ENCODE measurements at regions not wholly inside any gene's neighbourhood (a gene's known extent, or its start where the extent isn't known, plus 50 kb on each side); places are given as distances from the start of the nearest gene placed in this dataset.

DNA sequence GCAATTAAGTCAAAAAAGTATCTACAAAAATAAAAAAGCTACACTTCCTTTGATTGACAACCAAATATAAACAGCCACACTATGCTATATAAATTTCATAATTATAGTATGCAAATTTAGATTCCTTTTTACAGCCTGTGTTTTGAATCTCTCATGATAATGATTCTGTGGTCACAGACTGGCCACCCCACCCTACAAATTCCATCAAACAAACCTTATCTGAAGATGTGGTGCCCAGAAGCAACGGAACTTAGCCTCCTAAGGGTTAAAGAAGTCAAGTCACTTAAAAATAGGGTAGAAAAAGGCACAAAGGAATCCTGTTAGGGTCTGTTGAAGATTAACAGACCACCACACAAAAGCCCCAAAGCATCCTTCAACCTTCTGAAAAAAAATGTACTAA, 351.8 kb downstream of the INHBA start:
- DNase-seq (ENCODE audit: low read depth) = no peak

DNA sequence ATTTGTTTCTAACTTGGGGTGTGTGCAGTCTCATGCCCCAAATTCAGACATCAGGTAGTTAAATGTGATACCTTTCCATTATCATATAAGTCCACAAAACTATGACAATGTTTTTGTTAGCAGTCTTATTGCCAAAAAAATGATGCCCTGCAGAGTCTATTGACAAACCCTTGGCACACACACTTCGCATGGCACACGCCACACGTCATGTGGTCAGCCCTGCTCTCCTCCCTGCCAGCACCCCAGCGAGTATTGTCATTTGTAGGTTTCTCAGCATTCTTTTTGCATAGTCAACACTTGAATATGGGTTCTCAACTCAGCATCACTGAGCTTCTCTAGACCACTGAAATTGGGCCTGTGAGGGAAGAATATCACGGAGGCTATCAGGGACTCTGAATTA, 356.0 kb downstream of the INHBA start:
- DNase-seq (ENCODE audit: low read depth) = no peak

DNA sequence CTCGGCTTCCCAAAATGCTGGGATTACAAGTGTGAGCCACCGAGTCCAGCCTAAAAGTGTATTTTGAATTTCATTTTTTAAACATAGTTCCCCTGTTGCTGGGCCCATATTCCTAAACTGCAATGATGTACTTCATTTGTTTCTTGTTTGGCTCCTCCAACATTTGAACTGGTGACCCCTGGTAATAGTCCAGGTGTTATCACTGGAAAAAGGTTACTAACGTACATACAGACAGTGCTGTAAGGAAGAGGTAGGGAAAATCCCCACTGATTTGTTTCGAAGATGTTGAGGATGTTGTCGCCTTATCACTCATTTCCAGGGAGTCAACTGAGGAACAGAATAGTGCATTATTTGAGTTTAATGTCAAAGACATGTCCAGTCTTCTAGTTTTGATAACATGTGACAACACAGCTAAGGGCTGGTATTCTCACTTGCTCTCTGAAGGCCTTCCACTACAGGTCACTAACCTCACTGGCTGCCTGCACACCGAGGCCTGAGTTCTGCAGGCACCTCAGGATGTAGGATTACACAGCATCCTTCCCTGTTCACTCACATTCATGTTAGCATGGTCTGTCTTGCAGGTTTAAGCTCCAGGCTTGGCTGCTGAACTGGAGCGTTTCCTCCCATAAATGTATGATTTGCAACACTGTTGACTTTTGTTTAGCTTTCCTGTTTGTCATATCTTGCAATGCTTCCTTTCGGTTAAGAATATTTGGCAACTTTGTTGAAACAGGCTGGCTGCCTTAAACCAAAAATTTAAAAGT, 362.8 kb downstream of the INHBA start:
- no peak for DNase-seq (ENCODE audit: low read depth)

GRCh38 chr7:41336981-41337380, 365.9 kb downstream of the INHBA start:
- no peak for DNase-seq (ENCODE audit: low read depth)

DNA sequence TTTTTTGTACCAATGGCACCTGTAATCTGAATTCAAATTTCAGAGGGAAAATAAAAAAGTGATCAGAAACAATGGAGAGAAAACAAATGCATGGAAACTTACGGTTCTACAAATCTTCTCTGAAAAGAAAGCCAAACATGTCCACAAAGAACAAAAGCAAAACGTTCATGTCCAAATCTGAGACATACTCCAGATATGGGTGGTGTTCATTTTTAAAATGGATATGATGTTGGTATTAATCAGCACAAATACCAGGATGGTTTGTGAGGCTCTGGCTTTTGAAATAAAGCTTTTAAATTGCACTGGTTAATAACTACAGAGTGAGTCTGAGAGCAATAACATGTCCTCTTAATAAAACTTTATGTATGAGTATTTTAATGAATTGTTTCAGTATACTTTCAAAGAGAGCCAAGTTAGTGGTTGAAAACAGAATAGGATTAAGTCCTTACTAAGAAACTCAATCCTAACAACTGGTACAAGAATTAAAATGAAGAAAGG, 366.4 kb downstream of the INHBA start:
- DNase-seq (ENCODE audit: low read depth) = no peak

DNA sequence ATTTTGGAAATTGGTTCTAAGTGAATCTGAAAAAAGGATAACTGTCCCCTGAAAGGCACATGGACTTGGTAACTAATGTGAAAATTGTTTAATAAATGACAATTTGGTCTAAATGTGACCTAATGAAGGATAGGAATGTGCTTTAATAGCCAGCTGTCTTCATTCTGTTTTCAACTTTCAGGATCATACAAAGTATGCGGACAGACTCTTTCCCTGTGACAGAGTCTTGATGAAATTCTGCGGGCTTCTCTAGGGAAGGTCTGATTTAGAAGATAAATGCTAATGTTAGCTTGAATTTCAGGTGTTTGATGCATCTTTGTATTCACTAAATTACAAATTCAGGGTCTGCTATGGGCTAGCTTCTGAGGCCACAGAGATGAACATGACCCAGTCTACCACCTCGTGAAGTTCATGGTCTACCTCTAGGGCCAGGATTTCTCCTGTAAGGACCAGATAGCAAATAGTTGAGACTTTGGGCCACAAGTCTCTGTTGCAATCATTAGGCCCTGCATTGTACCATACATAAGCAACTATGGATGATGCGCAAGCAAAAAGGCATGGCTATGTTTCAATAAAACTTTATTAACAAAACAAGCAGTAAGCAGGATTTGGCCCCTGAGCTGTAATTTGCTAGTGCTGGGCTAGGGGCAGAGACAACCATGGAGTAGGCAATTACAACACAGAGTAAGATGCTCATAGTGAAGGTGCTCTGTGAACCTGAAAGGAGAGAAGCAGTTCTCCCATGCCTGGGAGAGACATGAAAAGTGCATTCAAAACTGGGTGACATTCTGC, 368.6 kb downstream of the INHBA start:
- no peak for DNase-seq (ENCODE audit: low read depth)

- peak; percentile 92 for DNase-seq (ENCODE audit: low read depth)
Observed at GRCh38 chr7:41333511-41333910, 369.4 kb downstream of the INHBA start.

GRCh38 chr7:41331194-41331593, 371.7 kb downstream of the INHBA start:
- no peak for DNase-seq (ENCODE audit: low read depth)

- DNase-seq (ENCODE audit: low read depth) = peak; percentile 57
Observed at GRCh38 chr7:41328544-41328943, 374.3 kb downstream of the INHBA start.

DNA sequence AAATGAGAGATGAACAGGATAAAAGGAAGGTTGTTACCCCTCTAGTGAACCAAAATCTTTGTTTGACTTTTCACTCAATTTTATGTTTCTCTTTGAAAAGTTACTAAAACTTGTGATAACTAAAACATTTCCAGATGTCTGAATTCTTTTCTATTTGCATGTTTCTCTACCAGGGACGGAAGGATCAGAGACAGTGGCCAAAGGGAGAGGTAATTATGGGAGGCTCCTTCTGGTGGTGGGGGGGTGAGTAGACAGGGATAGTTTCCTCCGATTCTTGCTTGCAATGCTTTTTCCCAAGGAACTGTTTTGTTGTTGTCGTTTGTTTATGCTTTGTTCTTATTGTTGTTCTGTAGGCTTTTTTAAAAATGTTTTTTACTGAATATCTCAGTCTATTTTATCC, 374.8 kb downstream of the INHBA start:
- no peak for DNase-seq (ENCODE audit: low read depth)

DNA sequence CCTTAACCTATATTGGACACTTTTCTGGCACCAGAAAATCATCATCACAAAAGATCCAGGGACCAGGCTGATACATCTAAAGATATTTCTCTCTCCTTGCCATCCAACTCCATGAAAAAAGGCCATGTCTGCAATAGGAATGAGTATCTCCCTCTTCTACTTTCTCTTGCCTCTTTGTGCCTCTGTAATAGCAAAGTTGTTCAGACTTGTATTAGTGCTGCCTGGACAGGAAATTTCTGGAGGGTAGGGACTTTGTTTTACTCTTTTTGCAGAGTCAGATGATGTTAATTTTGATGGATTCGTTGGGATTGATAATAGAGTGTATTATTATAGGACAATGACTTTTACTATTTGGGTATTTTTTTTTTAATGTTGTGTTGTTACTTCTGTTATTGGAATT, 376.3 kb downstream of the INHBA start:
- no peak for DNase-seq (ENCODE audit: low read depth)

GRCh38 chr7:41323806-41324205, 379.1 kb downstream of the INHBA start:
- DNase-seq (ENCODE audit: low read depth) = peak; percentile 77

DNA sequence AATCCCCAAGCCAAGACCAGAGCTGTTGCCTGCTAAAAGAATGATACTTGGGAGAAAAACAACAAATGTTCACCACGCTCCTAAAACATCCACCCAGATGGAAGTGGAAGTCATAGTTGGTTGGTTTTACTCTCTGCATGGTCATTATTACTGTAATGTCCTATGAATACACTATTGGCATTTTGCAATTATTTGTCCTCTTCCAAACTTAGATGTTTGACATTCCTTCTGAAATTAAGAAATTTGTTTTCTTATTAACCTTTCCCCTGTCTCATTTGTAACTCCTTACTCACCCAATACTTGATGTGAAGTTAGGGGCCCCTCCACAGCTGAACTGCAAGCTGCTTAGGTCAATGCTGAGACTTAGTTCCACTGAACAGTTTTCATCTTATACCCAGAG, 383.3 kb downstream of the INHBA start:
- no peak for DNase-seq (ENCODE audit: low read depth)

- DNase-seq (ENCODE audit: low read depth) = no peak
Observed at GRCh38 chr7:41316410-41316809, 386.5 kb downstream of the INHBA start.

DNA sequence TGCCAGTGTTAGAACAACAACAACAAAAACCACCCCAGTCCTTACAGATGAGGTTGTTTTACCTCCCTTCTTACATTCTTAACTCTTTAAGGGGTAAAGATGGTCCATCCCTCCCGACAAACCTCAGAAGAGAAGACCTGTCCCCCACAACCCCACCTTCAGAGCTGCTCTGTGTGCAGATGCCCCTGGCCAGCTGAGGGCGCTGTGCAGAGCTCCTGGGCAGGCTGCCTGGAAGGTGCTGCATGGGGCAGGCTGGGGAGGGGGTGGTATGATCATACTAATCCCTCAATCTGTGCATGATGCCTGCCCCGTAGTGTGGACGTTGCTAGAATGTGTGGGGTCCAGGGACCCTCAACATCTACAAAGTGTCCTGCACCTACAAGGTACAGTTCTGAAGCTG, 387.1 kb downstream of the INHBA start:
- peak; percentile 42 for DNase-seq (ENCODE audit: low read depth)

DNA sequence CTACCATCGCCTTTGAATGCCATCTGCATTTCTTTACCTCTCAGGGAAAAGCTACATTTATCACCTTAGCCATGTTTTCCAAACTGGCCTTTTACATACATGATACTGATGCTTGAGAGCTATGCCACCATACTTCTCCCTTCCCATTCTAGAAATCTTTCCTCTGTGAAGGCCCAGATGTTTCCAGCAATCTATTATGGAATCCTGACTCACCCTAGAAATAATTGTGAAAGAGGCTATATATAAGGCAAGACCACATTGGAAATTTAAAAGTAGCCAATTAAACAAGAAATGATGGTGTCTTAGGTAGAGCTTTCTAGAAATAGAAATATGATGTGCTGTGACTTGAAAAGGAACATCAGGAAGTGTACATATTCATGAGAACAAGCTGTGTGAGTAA, 389.7 kb downstream of the INHBA start:
- no peak for DNase-seq (ENCODE audit: low read depth)

DNA sequence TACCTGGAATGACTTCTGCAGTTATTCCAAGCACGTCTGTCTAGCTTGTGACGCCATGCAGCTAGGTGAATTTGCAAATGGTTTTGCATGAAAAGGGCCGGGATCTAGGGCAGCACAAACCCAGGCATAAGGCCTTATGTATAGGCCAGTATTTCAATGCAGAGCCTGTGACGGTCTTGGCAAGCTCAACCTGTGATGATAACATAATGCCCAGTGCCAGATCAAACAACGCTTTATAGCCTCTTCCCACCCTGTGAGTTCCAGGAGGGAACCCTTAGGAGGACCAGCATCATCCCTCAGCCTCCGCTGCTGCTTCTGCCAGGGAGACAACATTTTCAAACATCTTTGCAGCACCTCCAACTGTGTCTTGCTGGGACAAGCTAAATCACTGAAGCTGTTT, 390.7 kb downstream of the INHBA start:
- DNase-seq (ENCODE audit: low read depth) = no peak

GRCh38 chr7:41311301-41311700, 391.6 kb downstream of the INHBA start:
- no peak for DNase-seq (ENCODE audit: low read depth)

GRCh38 chr7:41306486-41306885, 396.4 kb downstream of the INHBA start:
- DNase-seq (ENCODE audit: low read depth) = no peak

DNA sequence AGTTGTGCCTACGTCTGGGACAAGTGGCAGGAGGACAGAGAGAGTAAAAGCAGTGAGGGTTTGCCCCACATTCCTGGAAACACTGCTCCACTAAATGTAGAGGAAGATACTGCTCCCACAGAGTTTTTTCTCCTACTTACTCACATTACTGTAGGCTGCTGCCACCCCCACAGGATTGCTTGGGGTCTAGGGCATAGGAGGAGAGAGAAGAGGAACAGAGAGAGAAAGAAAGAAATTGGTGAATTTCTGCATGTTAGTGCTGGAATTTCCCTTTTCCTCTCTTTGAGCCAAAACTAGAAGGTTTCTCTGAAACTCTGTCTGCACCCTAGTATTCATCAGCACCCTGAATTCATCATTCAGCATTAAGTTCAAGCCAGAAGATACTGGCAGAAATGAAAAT, 397.9 kb downstream of the INHBA start:
- DNase-seq (ENCODE audit: low read depth) = no peak

DNA sequence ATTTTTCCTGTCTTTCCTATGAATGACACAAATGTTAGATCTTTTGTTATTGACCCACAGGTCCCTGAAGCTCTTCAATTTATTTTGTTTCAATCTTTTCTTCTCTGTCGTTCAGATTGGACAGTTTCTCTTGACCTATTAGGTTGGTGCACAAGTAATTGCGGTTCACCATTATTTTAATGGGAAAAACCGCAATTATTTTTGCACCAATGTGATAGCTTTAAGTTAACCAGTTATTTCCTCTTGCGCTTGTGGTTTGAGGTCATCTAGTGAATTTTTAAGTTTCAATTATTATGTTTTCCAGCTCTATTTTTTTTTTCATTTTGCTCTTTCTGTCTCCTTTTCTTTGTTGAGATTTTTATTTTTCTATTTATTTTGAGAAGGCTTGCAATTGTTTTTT, 399.2 kb downstream of the INHBA start:
- DNase-seq (ENCODE audit: low read depth) = no peak

DNA sequence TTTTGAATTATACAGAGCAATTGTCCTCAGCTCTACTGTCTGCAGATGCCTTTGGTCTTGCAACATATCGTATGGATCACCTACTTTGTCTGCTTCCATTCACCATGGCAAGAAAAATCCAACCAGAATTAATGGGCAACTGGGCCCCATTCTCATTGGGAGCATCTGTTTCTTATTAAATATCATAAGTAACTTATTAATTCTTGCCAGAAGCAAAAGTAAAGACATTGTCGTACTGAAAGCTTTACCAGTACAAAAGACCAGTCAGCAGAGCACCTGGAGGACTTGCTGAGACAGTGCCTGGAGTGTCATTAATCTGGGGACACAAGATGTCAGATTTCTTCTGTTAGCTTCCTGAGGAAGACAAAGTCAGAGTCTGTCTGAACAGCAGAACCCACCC, 404.5 kb downstream of the INHBA start:
- no peak for DNase-seq (ENCODE audit: low read depth)

DNA sequence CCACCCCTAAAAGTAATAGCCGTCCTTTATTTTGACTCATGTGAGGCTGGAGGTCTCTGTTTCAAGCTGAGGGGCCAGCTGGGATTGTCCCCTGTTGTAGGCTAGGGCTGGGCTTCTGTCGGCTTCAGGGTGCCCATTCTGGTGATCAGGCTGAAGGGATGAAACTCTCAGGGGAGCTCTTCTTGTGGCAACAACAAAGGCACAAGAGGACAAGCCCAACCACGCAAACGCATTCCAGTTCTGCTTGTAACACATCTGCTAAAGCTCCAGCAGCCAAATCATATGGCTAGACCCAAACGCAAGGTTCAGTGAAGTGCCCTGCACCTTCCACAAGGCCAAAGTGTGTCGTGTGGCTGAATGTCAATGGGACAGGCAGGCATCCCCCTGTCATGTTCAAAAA, 405.7 kb downstream of the INHBA start:
- no peak for DNase-seq (ENCODE audit: low read depth)
